GM12892 (cell line): ENCODE measurements at regions not wholly inside any gene's neighbourhood (a gene's known extent, or its start where the extent isn't known, plus 50 kb on each side); places are given as distances from the start of the nearest gene placed in this dataset.

Source experiments
- DNase-seq: peaks from one replicate; pipeline ENCODE4 v3.0.0; 2011; ENCODE audit not compliant: insufficient read length
- FAIRE-seq: peaks from 2 replicates; lab custom pipeline; 2011; peaks lifted over from hg19 to GRCh38; lab: Jason Lieb, UNC
- POLR2A ChIP-seq: IDR thresholded peaks from 2 replicates; pipeline ENCODE4 v1.6.1; 2011; ENCODE audit warnings: low read depth, low read length, control low read depth
- POLR2AphosphoS5 ChIP-seq: IDR thresholded peaks from 2 replicates; pipeline ENCODE4 v1.6.1; 2011; ENCODE audit warnings: low read depth, low read length, control low read depth
- TAF1 ChIP-seq: IDR thresholded peaks from 2 replicates; pipeline ENCODE4 v1.6.1; 2011; ENCODE audit warnings: low read depth, mild to moderate bottlenecking, control low read depth, low read length, borderline replicate concordance

GRCh38 chr6:166005944-166006899 lies 161.4 kb downstream of the TBXT start:
- DNase-seq, result no peak
- no peak for FAIRE-seq
- TF ChIP-seq POLR2A (no peak), POLR2AphosphoS5 (no peak), TAF1 (no peak)

- no peak for DNase-seq
- FAIRE-seq, result no peak
- TF ChIP-seq POLR2A (no peak), TAF1 (no peak), POLR2AphosphoS5 (no peak)
These were observed 162.2 kb downstream of the TBXT start for GRCh38 chr6:166005401-166005943.

GRCh38 chr6:166004876-166005275 lies 162.8 kb downstream of the TBXT start:
- no peak for DNase-seq
- TF ChIP-seq POLR2A, result no peak
- no peak for TF ChIP-seq POLR2AphosphoS5
- TF ChIP-seq TAF1, result no peak
- no peak for FAIRE-seq

- DNase-seq, result no peak
- no peak for FAIRE-seq
- no peak for TF ChIP-seq POLR2AphosphoS5
- TF ChIP-seq TAF1, result no peak
- TF ChIP-seq POLR2A, result no peak
These were observed 163.2 kb downstream of the TBXT start for GRCh38 chr6:166004471-166004870.

- no peak for FAIRE-seq
These were observed 164.1 kb downstream of the TBXT start for GRCh38 chr6:166003569-166003968.

GRCh38 chr6:166001359-166001758 lies 166.3 kb downstream of the TBXT start:
- TF ChIP-seq POLR2A (no peak), TAF1 (no peak), POLR2AphosphoS5 (no peak)
- FAIRE-seq (no peak), DNase-seq (no peak)

More at GRCh38 chr6:166003569-166003968, 164.1 kb downstream of the TBXT start:
- DNase-seq, result no peak
- TF ChIP-seq TAF1 (no peak), POLR2A (no peak), POLR2AphosphoS5 (no peak)

GRCh38 chr6:165999279-165999678 lies 168.4 kb downstream of the TBXT start:
- FAIRE-seq (no peak), DNase-seq (no peak)
- TF ChIP-seq POLR2A, result no peak

- no peak for TF ChIP-seq TAF1
- TF ChIP-seq POLR2A, result no peak
- no peak for TF ChIP-seq POLR2AphosphoS5
- no peak for FAIRE-seq
- DNase-seq, result no peak
These were observed 169.6 kb downstream of the TBXT start for GRCh38 chr6:165998072-165998471.

- TF ChIP-seq POLR2A (no peak), TAF1 (no peak)
- no peak for FAIRE-seq
These were observed 176.3 kb downstream of the TBXT start for GRCh38 chr6:165991341-165991740.

GRCh38 chr6:165990216-165990615 lies 177.4 kb downstream of the TBXT start:
- FAIRE-seq (no peak), DNase-seq (no peak)
- TF ChIP-seq TAF1 (no peak), POLR2A (no peak), POLR2AphosphoS5 (no peak)

More at GRCh38 chr6:165991341-165991740, 176.3 kb downstream of the TBXT start:
- no peak for DNase-seq

GRCh38 chr6:165988757-165989456 lies 178.7 kb downstream of the TBXT start:
- DNase-seq (no peak), FAIRE-seq (no peak)
- TF ChIP-seq POLR2A, result no peak
- no peak for TF ChIP-seq POLR2AphosphoS5
- no peak for TF ChIP-seq TAF1
